OCI-LY1 (cell line): ENCODE measurements at regions not wholly inside any gene's neighbourhood (a gene's known extent, or its start where the extent isn't known, plus 50 kb on each side); places are given as distances from the start of the nearest gene placed in this dataset.
"Not testable (repeated sequence)": the region's sequence is repeated elsewhere in the genome, so short reads cannot be mapped to it uniquely, and the experiment has no call there.

Experiments used
- H2AFZ ChIP-seq: fragments of 200-600 bp; sonication (generic), shearing (Covaris generic); 2 replicates; pipeline ENCODE4 v1.6.0; 2014; ENCODE audit warnings: antibody characterized with exemption, mild to moderate bottlenecking, low read length
- H3F3A ChIP-seq: fragments of 200-600 bp; sonication (generic), shearing (Covaris generic); 2 replicates; pipeline ENCODE4 v1.6.0; 2014; ENCODE audit warnings: mild to moderate bottlenecking, antibody characterized with exemption, low read length, moderate library complexity; ENCODE audit not compliant: insufficient read depth
- H3K27ac ChIP-seq: fragments of 200-600 bp; sonication (generic); 2 replicates; pipeline ENCODE4 v1.5.1; 2014; ENCODE audit warnings: low read length, mixed run types, mild to moderate bottlenecking, low read depth; ENCODE audit not compliant: poor library complexity, severe bottlenecking
- H3K27me3 ChIP-seq: fragments of 200-600 bp; sonication (generic); 2 replicates; pipeline ENCODE4 v1.6.0; 2014; ENCODE audit warnings: antibody characterized with exemption, mild to moderate bottlenecking, low read length, moderate library complexity; ENCODE audit not compliant: insufficient read depth
- H3K36me3 ChIP-seq: fragments of 200-600 bp; sonication (generic); 2 replicates; pipeline ENCODE4 v1.6.1; 2014; ENCODE audit warnings: mild to moderate bottlenecking, antibody characterized with exemption, low read length, moderate library complexity, mixed read lengths; ENCODE audit not compliant: insufficient read depth
- H3K4me1 ChIP-seq: fragments of 200-600 bp; sonication (generic); 2 replicates; pipeline ENCODE4 v1.5.1; 2014; ENCODE audit warnings: mild to moderate bottlenecking, low read length, moderate library complexity; ENCODE audit not compliant: insufficient read depth, severe bottlenecking
- H3K4me2 ChIP-seq: fragments of 200-600 bp; sonication (generic), shearing (Covaris generic); 2 replicates; pipeline ENCODE4 v1.6.1; 2014; ENCODE audit warnings: low read length
- H3K4me3 ChIP-seq: fragments of 200-600 bp; sonication (generic); 2 replicates; pipeline ENCODE4 v1.5.1; 2014; ENCODE audit warnings: low read length, low read depth, mild to moderate bottlenecking, mixed read lengths; ENCODE audit not compliant: poor library complexity, severe bottlenecking
- H3K79me2 ChIP-seq: fragments of 200-600 bp; shearing (Covaris generic); 2 replicates; pipeline ENCODE4 v1.6.1; 2016; ENCODE audit warnings: mixed run types, low read length, mixed read lengths; ENCODE audit not compliant: insufficient read depth
- H3K9ac ChIP-seq: fragments of 200-600 bp; sonication (generic), shearing (Covaris generic); 2 replicates; pipeline ENCODE4 v1.6.1; 2014; ENCODE audit warnings: mild to moderate bottlenecking, low read length, mixed read lengths
- H3K9me2 ChIP-seq: fragments of 200-600 bp; sonication (generic), shearing (Covaris generic); 2 replicates; pipeline ENCODE4 v1.6.1; 2014; ENCODE audit warnings: low read depth, mild to moderate bottlenecking, low read length, mixed read lengths
- H3K9me3 ChIP-seq: fragments of 200-600 bp; shearing (Covaris generic); 2 replicates; pipeline ENCODE4 v1.6.1; 2014; ENCODE audit warnings: low read length, mixed read lengths
- H4K20me1 ChIP-seq: fragments of 200-600 bp; sonication (generic), shearing (Covaris generic); 2 replicates; pipeline ENCODE4 v1.6.0; 2016; ENCODE audit warnings: mild to moderate bottlenecking, low read length; ENCODE audit not compliant: insufficient read depth
- CTCF ChIP-seq: fragments of 200-600 bp; sonication (generic), shearing (Covaris generic); IDR thresholded peaks from 2 replicates; pipeline ENCODE4 v1.5.1; 2017; ENCODE audit warnings: mild to moderate bottlenecking, antibody characterized with exemption, low read length, moderate library complexity, mixed read lengths
- EZH2 ChIP-seq: fragments of 200-600 bp; sonication (generic), shearing (Covaris generic); IDR thresholded peaks from 2 replicates; pipeline ENCODE4 v1.8.0; 2017; ENCODE audit warnings: borderline replicate concordance, mixed run types, mild to moderate bottlenecking, antibody characterized with exemption, low read length, moderate library complexity, mixed read lengths

GRCh38 chr11:37259734-37260133, 661.7 kb upstream of the RAG2 start:
- H3K27me3 ChIP-seq = no peaks in the 10 kb centered on the region
- H3K9me3 ChIP-seq = no peaks in the 10 kb centered on the region
- H3K4me2 ChIP-seq = no peak overlapping the region
- no peak overlapping the region for H2AFZ ChIP-seq
- no peaks in the 10 kb centered on the region for H4K20me1 ChIP-seq
- H3K79me2 ChIP-seq = no peaks in the 10 kb centered on the region
- no peak overlapping the region for H3K9ac ChIP-seq
- H3K4me3 ChIP-seq = no peak overlapping the region
- H3K9me2 ChIP-seq = no peaks in the 10 kb centered on the region
- H3K4me1 ChIP-seq = no peaks in the 10 kb centered on the region
- no peaks in the 10 kb centered on the region for H3K36me3 ChIP-seq
- TF ChIP-seq CTCF (no peak), EZH2 (no peak)
- H3K27ac ChIP-seq = no peak overlapping the region
- H3F3A ChIP-seq = no peaks in the 10 kb centered on the region

GRCh38 chr11:37248145-37248544, 650.1 kb upstream of the RAG2 start:
- no peaks in the 10 kb centered on the region for H3K36me3 ChIP-seq

GRCh38 chr11:37246092-37246491, 648.1 kb upstream of the RAG2 start:
- H3K4me1 ChIP-seq, H3K9me3 ChIP-seq, H3K4me3 ChIP-seq, H3F3A ChIP-seq, H3K27me3 ChIP-seq, H3K9ac ChIP-seq, H2AFZ ChIP-seq, H3K4me2 ChIP-seq, H3K36me3 ChIP-seq, H3K79me2 ChIP-seq, H4K20me1 ChIP-seq, H3K27ac ChIP-seq, H3K9me2 ChIP-seq: not testable (repeated sequence)

More at GRCh38 chr11:37248145-37248544, 650.1 kb upstream of the RAG2 start:
- H3K9me3 ChIP-seq = no peaks in the 10 kb centered on the region
- no peak overlapping the region for H3K27ac ChIP-seq
- no peaks in the 10 kb centered on the region for H3K27me3 ChIP-seq
- no peak overlapping the region for H3K4me3 ChIP-seq
- H3K9ac ChIP-seq = no peak overlapping the region
- H3K79me2 ChIP-seq = no peaks in the 10 kb centered on the region
- no peak overlapping the region for H3K4me2 ChIP-seq
- H3K4me1 ChIP-seq = no peaks in the 10 kb centered on the region
- no peaks in the 10 kb centered on the region for H3K9me2 ChIP-seq
- TF ChIP-seq EZH2 (no peak), CTCF (no peak)
- no peak overlapping the region for H2AFZ ChIP-seq
- H4K20me1 ChIP-seq = no peaks in the 10 kb centered on the region
- H3F3A ChIP-seq = no peaks in the 10 kb centered on the region

GRCh38 chr11:37230865-37231264, 632.8 kb upstream of the RAG2 start:
- H3K4me2 ChIP-seq = no peak overlapping the region
- no peaks in the 10 kb centered on the region for H3K4me1 ChIP-seq
- no peaks in the 10 kb centered on the region for H3K9me3 ChIP-seq
- no peaks in the 10 kb centered on the region for H4K20me1 ChIP-seq
- H3K9me2 ChIP-seq = no peaks in the 10 kb centered on the region
- no peak overlapping the region for H3K27ac ChIP-seq
- no peaks in the 10 kb centered on the region for H3K79me2 ChIP-seq
- no peaks in the 10 kb centered on the region for H3K27me3 ChIP-seq
- no peaks in the 10 kb centered on the region for H3K36me3 ChIP-seq
- H3K9ac ChIP-seq = no peak overlapping the region
- no peak overlapping the region for H2AFZ ChIP-seq
- no peaks in the 10 kb centered on the region for H3F3A ChIP-seq
- TF ChIP-seq CTCF = no peak
- no peak for TF ChIP-seq EZH2
- no peak overlapping the region for H3K4me3 ChIP-seq
